ENCODE measurements at regions not wholly inside any gene's neighbourhood (a gene's known extent, or its start where the extent isn't known, plus 50 kb on each side); places are given as distances from the start of the nearest gene placed in this dataset.
"Not testable (repeated sequence)": the region's sequence is repeated elsewhere in the genome, so short reads cannot be mapped to it uniquely, and the experiment has no call there.

- TF ChIP-seq IRF3 (IDR thresholded peaks at IDR 0.05); CTCF (IDR thresholded peaks at IDR 0.05 in 2 of 3, conservative IDR thresholded peaks at IDR 0.05 in 1 of 3; ENCODE audit: control insufficient read depth in 2 of 3, extremely low read depth in 1 of 3, insufficient read depth in 1 of 3, low read depth in 3 of 3, low read length in 3 of 3); PAX5 (IDR thresholded peaks at IDR 0.05; ENCODE audit: borderline replicate concordance, low read depth, low read length); CREB1 (IDR thresholded peaks at IDR 0.05; ENCODE audit: low read depth): not testable (repeated sequence)
Measured at GRCh38 chr17:21593452-21594105, 98.7 kb upstream of the KCNJ18 start.
